NT2/D1 (cell line): ENCODE measurements at regions not wholly inside any gene's neighbourhood (a gene's known extent, or its start where the extent isn't known, plus 50 kb on each side); places are given as distances from the start of the nearest gene placed in this dataset.

Experiments used
- SUZ12 ChIP-seq: IDR thresholded peaks from 2 replicates; pipeline ENCODE4 v1.6.1; 2011; ENCODE audit not compliant: insufficient read length, insufficient read depth; ENCODE audit errors: extremely low read depth
- YY1 ChIP-seq: IDR thresholded peaks from 2 replicates; pipeline ENCODE4 v1.6.1; 2011; ENCODE audit not compliant: insufficient read length, insufficient read depth
- ZNF274 ChIP-seq: IDR thresholded peaks from 2 replicates; pipeline ENCODE4 v1.6.1; 2011; ENCODE audit warnings: mild to moderate bottlenecking, low read depth, low read length

DNA sequence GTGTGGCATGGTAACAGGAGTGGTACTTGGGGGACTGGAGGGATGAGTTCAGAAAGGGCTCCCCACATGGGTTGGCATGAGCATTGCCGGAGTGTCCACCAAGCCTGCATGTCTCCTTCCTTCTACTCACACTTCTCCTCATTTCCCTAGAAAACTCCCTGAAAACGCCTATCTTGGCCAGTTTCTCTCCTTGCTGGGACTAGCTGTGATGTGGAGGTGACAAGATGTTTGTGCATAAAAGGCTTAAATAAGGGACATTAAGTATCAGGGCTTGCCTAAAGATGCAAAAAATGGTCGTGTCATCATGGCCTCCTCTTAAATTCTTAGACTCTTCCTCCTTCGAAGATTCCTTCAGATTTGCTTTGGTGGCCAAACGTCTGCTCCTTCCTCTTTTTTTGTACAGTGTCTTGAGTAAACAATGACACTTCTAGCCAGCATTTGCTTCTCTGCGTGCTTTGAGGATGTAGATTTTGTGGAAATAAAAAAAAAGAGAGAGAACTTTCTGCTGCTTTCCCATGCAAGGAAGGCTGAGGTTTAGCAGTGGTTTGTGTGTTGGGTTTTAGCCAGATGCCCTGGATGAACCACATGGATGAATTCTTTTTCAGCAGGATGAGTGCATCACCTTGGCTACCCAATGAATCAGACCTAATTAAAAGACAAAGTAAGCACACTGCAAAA, 239.1 kb upstream of the IRF2BP2 start:
- TF ChIP-seq YY1 (no peak), ZNF274 (no peak), SUZ12 (no peak)
